ENCODE measurements at regions not wholly inside any gene's neighbourhood (a gene's known extent, or its start where the extent isn't known, plus 50 kb on each side); places are given as distances from the start of the nearest gene placed in this dataset.
"Not testable (repeated sequence)": the region's sequence is repeated elsewhere in the genome, so short reads cannot be mapped to it uniquely, and the experiment has no call there.

DNA sequence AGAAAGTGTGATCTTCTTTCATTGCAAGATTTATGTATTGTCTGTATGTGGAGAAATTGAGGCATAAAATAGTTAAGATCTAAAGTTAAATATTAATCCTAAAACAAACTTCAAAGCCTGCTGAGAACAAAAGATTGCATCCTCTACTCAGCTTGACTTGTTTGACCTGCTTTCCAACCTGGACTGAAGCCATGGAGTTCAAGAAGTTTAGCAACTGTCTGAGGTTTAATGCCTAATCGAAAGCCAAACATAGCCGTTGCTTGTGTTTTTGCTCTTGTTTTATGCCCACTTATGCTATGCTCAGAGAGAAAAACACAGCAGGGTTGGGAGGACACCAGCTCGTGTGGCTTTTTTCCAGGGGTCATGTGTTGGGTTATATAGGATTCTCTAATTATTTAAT lies 135.6 kb downstream of the NUFIP1 start:
- H3K9me3 ChIP-seq (ENCODE audit: insufficient read depth, low read length), result no peaks in the 10 kb centered on the region
- H3K79me2 ChIP-seq (ENCODE audit: low read length), result no peaks in the 10 kb centered on the region
- no peak overlapping the region for H3K9ac ChIP-seq (ENCODE audit: low read length)
- no peak overlapping the region for H3K4me3 ChIP-seq (ENCODE audit: low read length)
- no peak for TF ChIP-seq EZH2phosphoT487 (IDR thresholded peaks at IDR 0.05; ENCODE audit: low read depth)
- TF ChIP-seq, protein P1, sequence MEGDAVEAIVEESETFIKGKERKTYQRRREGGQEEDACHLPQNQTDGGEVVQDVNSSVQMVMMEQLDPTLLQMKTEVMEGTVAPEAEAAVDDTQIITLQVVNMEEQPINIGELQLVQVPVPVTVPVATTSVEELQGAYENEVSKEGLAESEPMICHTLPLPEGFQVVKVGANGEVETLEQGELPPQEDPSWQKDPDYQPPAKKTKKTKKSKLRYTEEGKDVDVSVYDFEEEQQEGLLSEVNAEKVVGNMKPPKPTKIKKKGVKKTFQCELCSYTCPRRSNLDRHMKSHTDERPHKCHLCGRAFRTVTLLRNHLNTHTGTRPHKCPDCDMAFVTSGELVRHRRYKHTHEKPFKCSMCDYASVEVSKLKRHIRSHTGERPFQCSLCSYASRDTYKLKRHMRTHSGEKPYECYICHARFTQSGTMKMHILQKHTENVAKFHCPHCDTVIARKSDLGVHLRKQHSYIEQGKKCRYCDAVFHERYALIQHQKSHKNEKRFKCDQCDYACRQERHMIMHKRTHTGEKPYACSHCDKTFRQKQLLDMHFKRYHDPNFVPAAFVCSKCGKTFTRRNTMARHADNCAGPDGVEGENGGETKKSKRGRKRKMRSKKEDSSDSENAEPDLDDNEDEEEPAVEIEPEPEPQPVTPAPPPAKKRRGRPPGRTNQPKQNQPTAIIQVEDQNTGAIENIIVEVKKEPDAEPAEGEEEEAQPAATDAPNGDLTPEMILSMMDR (IDR thresholded peaks at IDR 0.05; ENCODE audit: low read depth, low read length), result no peak
- H3K36me3 ChIP-seq (replicated peaks; ENCODE audit: low read depth, low read length), result no peaks in the 10 kb centered on the region
- H4K20me1 ChIP-seq (ENCODE audit: insufficient read depth, low read length), result no peaks in the 10 kb centered on the region
- H3K27me3 ChIP-seq (ENCODE audit: low read depth, low read length), result peaks cover 15% of the 10 kb centered on the region
- H3K27ac ChIP-seq (ENCODE audit: low read length), result no peak overlapping the region
- no peak overlapping the region for H2AFZ ChIP-seq (ENCODE audit: low read depth, low read length)
- H3K4me1 ChIP-seq (ENCODE audit: low read length), result peaks cover 20% of the 10 kb centered on the region
- no peak overlapping the region for H3K4me2 ChIP-seq (ENCODE audit: low read length)

DNA sequence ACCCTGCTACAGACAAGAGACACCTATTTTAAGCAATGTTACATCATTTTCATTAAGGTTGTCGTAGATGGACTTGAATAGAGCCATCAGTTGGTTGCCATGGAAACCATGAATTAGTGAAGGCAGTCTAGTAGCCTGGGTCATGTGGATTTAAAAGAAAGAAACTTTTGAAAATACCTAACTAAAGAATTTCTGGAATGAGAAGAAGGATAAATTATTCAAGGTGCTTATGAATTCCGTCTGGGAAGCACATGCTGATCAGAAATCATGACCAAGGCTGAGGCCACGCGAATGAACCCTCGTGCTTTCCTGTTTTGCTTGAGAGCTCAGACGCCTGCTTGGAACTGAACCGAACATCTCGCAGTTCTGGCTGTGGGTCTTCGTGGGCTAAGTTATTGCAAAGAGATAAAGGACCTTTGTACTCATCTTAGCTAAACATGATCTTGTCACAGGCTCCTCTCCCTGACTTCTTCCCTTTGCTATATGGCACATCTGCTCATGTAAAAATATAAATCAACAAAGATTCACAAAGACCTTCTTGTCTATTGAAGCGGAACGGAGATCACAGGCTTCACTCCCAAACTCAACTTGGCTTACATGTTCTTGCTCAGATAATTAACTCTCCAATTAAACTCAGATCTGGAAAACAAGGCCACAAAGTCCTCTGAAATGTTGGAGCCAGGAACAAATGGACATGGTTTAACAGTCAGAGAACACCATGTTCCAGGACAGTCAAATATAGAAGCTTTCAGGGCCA lies 140.2 kb downstream of the NUFIP1 start:
- H3K9me3 ChIP-seq (ENCODE audit: insufficient read depth, low read length), result no peaks in the 10 kb centered on the region
- no peaks in the 10 kb centered on the region for H3K79me2 ChIP-seq (ENCODE audit: low read length)
- H3K36me3 ChIP-seq (replicated peaks; ENCODE audit: low read depth, low read length), result no peaks in the 10 kb centered on the region
- H3K27me3 ChIP-seq (ENCODE audit: low read depth, low read length), result no peaks in the 10 kb centered on the region
- peak overlapping the region; percentile 58 for H3K4me2 ChIP-seq (ENCODE audit: low read length)
- no peak overlapping the region for H3K27ac ChIP-seq (ENCODE audit: low read length)
- TF ChIP-seq EZH2phosphoT487 (IDR thresholded peaks at IDR 0.05; ENCODE audit: low read depth), result no peak
- TF ChIP-seq, protein P1 (IDR thresholded peaks at IDR 0.05; ENCODE audit: low read depth, low read length), result no peak
- no peak overlapping the region for H2AFZ ChIP-seq (ENCODE audit: low read depth, low read length)
- H3K4me3 ChIP-seq (ENCODE audit: low read length), result no peak overlapping the region
- H3K4me1 ChIP-seq (ENCODE audit: low read length), result peaks cover 20% of the 10 kb centered on the region
- no peaks in the 10 kb centered on the region for H4K20me1 ChIP-seq (ENCODE audit: insufficient read depth, low read length)
- no peak overlapping the region for H3K9ac ChIP-seq (ENCODE audit: low read length)

DNA sequence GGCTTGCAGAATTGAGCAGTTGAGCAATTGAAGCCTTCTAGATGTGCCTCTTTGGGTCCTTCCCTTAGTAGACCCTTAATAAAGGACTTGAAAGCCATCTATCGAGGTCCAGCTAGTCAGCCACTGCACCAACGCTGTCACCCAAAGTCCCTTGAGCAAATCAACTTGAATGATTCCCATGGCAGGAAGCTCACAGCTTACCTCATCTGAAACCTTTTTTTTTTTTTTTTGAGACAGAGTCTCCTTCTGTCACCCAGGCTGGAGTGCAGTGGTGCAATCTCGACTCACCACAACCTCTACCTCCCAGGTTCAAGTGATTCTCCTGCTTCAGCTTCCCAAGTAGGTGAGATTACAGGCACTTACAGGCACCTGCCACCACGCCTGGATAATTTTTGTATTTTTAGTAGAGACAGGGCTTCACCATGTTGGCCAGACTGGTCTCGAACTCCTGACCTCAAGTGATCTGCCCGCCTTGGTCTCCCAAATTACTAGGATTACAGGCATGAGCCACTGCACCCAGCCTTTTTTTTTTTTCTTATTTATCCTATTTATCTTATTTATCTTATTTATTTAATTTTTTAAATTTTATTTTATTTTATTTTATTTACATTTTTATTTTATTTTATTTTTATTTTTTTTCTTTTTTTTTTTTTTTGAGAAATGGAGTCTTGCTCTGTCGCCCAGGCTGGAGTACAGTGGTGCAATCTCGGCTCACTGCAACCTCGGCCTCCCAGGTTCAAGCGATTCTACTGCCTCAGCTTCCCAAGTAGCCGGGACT lies 143.8 kb downstream of the NUFIP1 start:
- H3K9ac ChIP-seq (ENCODE audit: low read length); H3K27ac ChIP-seq (ENCODE audit: low read length); H3K9me3 ChIP-seq (ENCODE audit: insufficient read depth, low read length); H4K20me1 ChIP-seq (ENCODE audit: insufficient read depth, low read length); H2AFZ ChIP-seq (ENCODE audit: low read depth, low read length); H3K36me3 ChIP-seq (replicated peaks; ENCODE audit: low read depth, low read length); H3K79me2 ChIP-seq (ENCODE audit: low read length); H3K4me3 ChIP-seq (ENCODE audit: low read length); H3K4me2 ChIP-seq (ENCODE audit: low read length); H3K27me3 ChIP-seq (ENCODE audit: low read depth, low read length): not testable (repeated sequence)
- peaks cover 19% of the 10 kb centered on the region for H3K4me1 ChIP-seq (ENCODE audit: low read length)

DNA sequence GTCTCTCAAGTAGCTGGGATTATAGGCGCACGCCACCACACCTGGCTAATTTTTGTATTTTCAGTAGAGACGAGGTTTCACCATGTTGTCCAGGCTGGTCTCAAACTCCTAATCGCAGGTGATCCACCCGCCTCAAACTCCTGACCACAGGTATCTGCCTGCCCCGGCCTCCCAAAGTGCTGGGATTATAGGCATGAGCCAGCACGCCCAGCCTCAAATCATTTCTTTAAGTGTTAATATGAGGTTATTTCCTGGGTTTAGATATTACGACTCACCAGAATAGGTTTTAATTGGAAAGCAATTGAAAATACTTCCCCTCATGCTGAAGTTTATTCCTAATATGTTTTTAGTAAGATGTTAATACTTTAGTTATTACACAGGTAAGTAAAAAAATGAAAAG lies 144.5 kb downstream of the NUFIP1 start:
- H3K9me3 ChIP-seq (ENCODE audit: insufficient read depth, low read length), result no peaks in the 10 kb centered on the region
- no peak overlapping the region for H2AFZ ChIP-seq (ENCODE audit: low read depth, low read length)
- no peaks in the 10 kb centered on the region for H3K79me2 ChIP-seq (ENCODE audit: low read length)
- no peak overlapping the region for H3K9ac ChIP-seq (ENCODE audit: low read length)
- peaks cover 11% of the 10 kb centered on the region for H3K27me3 ChIP-seq (ENCODE audit: low read depth, low read length)
- H3K4me1 ChIP-seq (ENCODE audit: low read length), result peaks cover 13% of the 10 kb centered on the region
- H4K20me1 ChIP-seq (ENCODE audit: insufficient read depth, low read length), result no peaks in the 10 kb centered on the region
- no peak overlapping the region for H3K4me2 ChIP-seq (ENCODE audit: low read length)
- H3K4me3 ChIP-seq (ENCODE audit: low read length), result no peak overlapping the region
- TF ChIP-seq EZH2phosphoT487 (IDR thresholded peaks at IDR 0.05; ENCODE audit: low read depth), result no peak
- TF ChIP-seq, protein P1 (IDR thresholded peaks at IDR 0.05; ENCODE audit: low read depth, low read length), result no peak
- H3K27ac ChIP-seq (ENCODE audit: low read length), result no peak overlapping the region
- H3K36me3 ChIP-seq (replicated peaks; ENCODE audit: low read depth, low read length), result no peaks in the 10 kb centered on the region
